Astrocyte of the hippocampus (primary cell): ENCODE measurements at regions not wholly inside any gene's neighbourhood (a gene's known extent, or its start where the extent isn't known, plus 50 kb on each side); places are given as distances from the start of the nearest gene placed in this dataset.
"Not testable (repeated sequence)": the region's sequence is repeated elsewhere in the genome, so short reads cannot be mapped to it uniquely, and the experiment has no call there.

Source experiments
- DNase-seq: peaks from one replicate; pipeline ENCODE4 v3.0.0; 2011; ENCODE audit warnings: low read depth, low spot score

DNA sequence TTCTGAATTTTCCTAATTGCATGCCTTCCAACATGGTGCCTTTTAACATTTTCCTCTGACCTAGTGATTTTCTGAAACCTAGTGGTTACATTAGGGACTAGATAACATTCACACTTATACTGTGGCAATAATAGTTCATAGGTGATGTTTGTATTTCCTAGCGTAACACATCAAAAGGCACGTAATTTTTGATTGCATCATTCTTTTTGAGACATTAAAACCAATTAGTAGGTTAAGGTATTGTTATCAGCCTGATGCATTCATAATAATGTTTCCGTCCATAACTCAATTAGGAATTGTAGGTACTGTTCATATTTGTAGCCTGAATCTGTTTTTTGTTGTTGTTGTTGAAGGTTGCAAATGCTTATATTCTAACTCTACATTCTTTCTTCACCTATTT, 192.4 kb downstream of the ANXA1 start:
- no peak for DNase-seq

GRCh38 chr9:73347123-73347522, 195.5 kb downstream of the ANXA1 start:
- DNase-seq, result no peak

DNA sequence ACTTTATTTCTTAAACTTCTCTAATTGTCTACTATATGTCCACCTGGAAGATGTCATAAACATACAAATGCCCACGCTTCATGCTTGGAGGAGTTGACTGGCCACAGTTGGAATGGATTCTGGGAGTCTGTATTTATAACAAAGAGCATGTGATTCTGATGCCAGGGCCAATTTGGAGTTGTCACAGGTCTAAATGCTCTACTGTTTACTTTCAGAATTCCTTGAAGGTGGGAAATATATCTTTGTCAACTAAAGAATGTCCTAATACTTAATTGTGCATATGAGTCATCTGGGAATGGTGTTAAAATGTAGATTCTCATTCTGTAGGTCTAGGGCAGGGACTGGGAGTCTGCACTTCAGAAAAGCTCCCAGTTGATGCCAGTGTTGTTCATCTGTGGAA, 196.1 kb downstream of the ANXA1 start:
- peak; percentile 32 for DNase-seq

DNA sequence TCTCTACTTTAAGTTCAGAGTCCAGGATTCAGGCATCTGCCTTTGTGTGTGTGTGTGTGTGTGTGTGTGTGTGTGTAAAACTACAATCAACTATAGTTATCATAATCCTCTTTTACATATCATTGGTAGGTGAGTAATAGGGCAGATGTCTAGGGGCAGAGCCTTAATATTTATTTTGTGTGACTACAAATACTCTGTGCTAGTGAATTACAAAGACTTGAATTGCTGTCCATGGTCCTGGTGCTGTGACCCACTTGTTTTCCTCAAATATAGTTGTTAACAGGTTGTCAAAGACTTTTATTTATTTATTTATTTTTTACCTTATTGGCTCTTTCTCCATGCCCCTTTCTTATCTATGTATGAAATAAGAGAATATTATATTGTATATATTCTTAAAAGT, 196.8 kb downstream of the ANXA1 start:
- peak; percentile 55 for DNase-seq

DNA sequence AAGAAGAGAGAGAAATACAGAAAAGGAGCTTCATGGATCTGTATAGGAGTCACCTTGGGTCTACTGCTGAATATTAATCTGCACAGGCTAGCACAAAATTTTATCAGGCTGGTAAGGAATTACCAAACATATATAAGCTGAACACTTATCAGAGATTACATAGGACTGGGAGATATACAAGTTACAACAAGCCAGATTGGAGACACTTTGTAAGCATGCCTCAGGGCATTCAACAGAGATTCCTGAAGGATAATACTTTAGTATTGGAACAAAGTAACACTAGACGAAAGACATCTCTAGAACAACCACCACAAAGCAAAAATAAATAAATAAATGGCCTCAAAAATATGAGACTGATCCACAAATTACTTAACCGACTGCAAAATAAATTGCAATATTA, 197.8 kb downstream of the ANXA1 start:
- DNase-seq, result no peak

- no peak for DNase-seq
Measured at GRCh38 chr9:73357607-73358006, 205.9 kb downstream of the ANXA1 start.

DNA sequence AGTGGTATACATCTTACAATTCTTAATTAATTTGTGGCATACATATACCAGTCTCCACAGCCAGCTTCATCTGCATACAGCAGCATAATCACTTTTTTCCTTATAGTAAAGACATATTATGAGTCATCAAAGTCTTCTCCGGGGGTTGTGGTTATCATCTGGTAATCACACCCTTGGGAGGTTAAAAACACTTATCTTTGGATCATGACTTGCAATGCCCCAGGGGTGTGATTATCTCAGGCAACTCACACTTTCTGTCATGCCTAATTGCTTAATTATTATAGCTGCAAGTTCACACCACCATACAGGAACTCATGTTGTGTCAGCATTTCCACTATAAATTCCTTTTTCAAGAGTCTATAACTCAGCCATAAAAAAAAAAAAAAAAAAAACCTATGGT, 218.4 kb downstream of the ANXA1 start:
- DNase-seq, result no peak

GRCh38 chr9:73371801-73372200, 220.1 kb downstream of the ANXA1 start:
- DNase-seq, result no peak

DNA sequence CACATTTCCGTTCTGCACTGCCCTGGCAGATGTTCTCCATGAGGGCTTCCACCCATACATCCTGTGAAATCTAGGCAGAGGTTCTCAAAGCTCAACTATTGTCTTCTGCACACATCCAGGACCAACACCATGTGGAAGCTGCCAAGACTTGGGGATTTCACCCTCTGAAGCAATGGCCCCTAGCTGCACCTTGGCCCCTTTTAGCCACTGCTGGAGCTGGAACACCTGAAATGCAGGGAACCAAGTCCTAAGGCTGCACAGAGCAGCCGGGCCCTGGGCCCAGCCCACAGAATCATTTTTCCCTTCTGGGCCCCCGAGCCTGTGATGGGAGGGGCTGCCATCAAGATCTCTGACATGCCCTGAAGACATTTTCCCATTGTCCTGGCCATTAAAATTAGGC, 228.7 kb downstream of the ANXA1 start:
- no peak for DNase-seq

GRCh38 chr9:73402081-73403028, 250.7 kb downstream of the ANXA1 start:
- DNase-seq, result peak; percentile 7

DNA sequence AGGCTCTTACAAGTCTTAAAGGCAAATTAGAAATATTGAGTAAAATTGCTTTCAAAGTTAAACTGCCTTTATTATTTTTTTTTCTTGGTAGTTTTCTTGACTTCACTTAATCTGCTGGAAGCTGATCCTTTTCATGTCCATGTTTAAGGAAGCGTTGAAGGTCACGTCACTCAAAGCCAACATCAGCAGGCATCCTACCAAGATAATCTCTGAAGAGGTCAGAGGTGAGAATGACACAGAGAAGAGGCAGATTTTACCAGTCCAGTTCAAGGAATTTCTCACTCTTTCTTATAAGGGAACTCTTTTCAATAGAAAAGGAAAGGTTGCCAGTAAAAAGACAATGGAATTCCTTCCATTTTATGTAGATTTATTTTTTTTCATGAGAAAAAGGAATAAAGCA, 259.8 kb downstream of the ANXA1 start:
- no peak for DNase-seq

- DNase-seq, result no peak
Measured at GRCh38 chr9:73412874-73413273, 261.2 kb downstream of the ANXA1 start.

DNA sequence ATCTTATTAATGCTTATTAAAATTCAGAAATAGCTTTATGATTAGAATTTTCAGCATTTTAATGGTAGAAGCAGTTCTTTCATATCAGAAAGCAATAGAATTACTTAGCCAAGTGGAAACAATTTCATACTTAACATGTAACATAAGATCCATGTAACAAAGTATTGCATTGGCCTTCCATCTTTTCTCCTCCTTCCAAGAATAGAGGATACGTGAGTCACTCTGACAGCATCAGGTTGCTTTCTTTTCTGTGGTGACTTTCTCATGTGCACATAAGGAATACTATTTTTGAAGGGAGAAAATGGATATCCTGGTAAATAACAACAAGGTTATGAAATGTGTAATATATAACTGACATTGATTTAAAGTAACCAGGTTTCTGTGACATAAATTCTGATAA, 272.2 kb downstream of the ANXA1 start:
- peak; percentile 32 for DNase-seq

DNA sequence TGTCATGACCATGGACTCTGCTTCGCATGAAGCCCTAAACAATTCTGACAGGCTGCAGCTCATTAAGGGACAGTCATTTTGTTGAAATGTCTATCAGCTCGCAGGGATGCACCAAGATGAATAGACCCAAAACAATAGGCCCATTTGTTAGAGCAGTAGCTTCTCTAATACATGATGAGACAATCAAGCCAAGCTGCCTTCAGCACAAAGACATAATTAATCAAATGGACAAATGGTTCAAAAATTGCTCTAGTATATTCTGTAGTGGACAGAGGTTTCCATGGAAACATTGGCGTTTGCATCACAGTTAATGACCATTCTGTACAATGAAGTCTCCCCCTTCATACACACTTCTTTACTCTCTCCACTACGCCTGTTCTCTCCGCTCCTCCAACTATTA, 274.6 kb downstream of the ANXA1 start:
- no peak for DNase-seq

DNA sequence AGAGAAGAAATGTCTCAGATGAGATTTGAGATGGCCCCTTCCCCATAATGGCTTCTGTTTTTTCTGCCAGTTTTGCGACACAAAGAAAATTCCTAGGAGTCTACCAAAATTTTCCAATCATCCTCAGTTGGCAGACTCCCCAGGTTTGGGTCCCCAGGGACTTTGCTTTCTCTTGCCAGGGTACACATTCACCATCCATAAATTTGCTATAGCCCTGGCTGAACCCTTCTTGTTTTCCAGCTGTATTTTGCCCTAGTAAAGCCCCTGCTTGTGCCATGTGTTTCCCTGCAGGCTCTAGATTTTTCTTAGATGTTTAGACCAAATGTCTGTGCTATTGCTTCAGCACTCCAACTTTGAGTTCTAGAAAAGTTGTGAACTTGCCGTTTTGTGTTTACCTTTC, 283.2 kb downstream of the ANXA1 start:
- no peak for DNase-seq

DNA sequence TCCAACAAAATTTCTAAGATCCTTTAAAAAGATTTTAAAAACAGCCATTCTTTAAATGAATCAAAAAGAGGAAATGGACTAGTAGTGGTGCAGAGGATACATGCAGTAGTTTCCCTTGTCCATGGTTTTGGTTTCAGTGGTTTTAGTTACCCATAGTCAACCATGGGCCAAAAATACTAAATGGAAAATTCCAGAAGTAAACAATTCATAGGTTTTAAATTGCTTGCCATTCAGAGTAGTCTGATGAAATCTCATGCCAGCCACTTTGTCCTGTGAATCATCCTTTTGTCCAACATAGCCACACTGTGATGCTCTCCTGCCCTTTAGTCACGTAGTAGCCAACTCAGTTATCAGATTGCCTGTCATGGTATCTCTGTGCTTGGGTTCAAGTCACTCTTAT, 286.1 kb downstream of the ANXA1 start:
- peak; percentile 9 for DNase-seq

DNA sequence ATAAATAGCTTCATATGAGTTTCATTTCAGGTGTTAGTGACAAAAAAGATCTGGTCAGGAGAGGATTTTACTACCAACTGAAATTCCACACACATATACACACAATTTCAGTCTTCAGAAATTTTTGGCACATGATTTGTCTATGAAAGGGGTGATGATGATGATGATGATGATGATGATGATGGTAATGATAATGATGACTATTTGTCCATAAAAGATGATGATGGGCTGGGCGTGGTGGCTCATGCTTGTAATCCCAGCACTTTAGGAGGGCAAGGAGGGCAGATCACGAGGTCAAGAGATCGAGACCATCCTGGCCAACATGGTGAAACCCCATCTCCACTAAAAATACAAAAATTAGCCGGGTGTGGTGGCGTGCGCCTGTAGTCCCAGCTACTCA, 288.2 kb downstream of the ANXA1 start:
- not testable (repeated sequence) for DNase-seq

DNA sequence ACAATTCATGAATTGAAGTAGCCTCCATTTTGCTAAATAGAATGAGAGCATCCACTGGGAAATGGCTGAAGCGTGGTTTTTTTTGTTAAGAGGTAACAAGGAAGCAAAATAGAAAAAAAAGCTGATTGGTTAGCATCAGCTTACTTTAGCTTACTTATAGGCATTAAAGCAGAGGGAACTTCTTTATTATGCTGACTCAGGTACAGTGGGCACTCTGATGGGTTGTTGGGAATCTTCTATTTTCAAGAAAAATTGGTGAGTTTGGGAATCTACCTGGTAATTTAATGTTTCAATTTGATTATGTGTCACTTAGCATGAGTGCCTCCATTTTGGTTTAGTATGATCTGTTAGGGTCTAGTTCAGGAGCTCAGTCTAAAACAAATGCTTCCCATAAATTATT, 289.6 kb downstream of the ANXA1 start:
- DNase-seq, result no peak

DNA sequence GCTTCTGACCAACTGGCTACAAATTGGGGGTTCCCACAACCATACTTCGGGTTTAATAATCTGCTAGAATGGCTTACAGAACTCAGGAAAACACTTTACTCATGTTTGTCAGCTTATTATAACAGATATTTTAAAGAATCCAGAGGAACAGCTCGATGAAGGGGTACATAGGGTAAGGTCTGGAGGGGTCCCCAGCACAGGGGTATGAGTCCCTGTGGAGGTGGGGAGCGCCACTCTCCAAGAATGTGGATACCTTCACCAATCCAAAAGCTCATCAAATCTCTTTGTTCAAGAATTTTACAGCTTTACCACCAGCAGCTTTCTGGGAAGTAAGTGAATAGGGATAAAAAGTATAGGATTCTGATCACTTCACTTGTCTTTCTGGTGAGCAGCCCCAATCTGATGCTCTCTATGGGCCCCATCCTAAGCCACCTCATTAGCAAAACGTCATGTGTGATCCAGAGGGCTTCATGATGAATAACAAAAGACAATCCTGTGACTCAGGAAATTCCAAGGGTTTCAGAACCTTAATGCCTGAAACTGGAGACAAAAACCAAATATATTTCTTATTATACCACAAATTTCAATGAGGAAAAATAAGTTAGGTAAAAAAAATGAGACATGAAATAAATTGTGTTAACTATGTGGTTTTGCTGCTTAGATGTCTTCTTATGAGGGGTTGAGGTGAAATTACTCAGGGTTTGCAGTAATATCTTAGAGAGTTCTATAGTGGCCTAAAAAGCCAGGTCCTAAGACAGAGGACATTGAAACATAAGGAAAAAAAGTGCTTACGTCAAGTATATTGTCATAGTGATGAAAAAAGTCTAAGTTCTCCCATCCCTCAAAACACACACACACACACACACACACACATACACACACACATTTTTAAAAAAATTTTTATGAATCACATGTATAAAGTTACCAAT, 290.5 kb downstream of the ANXA1 start:
- DNase-seq, result peak; percentile 70

DNA sequence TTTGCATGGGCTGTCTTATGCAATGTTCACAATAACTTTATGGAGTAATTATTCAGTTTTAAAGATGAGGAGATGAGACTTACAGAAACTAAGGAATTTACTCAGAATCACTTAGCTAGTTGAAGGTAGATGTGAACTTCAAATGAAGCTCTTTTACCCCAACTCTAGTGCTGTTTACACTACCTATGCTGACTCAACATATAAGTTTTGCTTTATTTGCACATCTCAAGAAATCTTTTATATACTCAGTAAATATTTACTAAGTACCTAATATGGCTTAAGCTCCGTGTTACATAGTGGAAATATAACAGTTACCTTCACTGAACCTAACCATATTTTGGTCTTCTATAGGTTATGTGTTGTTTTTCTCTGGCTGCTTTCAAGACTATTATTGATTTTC, 293.2 kb downstream of the ANXA1 start:
- DNase-seq, result no peak

DNA sequence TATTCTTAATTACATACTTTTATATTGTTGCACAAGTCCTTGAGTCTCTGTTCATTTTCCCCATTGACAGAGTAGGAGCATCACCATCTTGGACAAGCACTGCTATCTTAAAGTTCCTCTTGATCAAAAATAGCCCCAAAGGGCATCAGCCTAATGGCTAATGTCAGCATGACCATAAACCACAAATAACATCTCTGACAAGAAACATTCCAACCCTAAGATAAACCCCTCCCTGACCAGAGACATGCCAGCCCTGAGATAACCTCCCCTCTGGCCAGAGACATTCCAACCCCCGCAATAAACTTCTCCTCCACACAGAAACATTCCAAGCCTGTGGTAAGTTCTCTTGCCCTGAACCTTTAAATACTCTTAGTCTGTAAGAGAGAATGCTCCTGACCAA, 293.7 kb downstream of the ANXA1 start:
- peak; percentile 46 for DNase-seq

DNA sequence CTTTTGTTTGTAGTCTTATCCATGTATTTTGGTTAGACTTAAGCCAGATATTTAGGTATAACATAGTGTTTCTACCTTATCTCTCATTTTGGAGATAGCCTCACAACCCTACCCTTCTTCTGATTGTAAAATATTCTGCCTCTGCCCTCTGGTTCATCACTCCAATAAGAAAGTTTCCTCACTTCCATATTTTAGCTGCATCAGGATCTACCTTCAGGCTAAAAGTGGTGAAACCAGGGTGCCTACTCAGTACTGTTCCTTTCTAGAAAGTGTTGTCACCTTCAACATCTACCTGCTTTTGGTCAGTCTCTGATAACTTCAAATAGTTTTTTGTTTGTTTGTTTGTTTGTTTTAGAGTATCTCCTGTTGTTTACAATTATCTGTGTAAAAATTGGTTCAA, 294.6 kb downstream of the ANXA1 start:
- no peak for DNase-seq

DNA sequence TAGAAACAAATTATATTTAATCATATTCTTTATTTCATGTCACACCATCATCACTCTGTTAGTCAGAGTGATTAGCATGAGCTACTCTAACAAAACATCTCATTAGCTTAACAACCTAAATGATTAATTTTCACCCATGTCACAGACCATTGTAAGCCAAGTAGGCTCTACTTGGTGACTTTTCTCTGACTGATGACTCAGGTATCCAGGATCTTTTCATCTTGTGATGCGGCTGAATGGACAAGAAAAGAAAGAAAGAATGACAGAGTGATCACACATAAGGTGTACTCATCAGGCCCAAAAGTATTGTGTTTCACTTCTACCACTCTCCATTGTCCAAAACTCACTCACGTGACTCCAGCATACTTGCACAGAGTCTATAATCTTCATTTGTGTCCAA, 299.3 kb downstream of the ANXA1 start:
- peak; percentile 43 for DNase-seq
